Uterus (tissue), 3 donors: ENCODE measurements at regions not wholly inside any gene's neighbourhood (a gene's known extent, or its start where the extent isn't known, plus 50 kb on each side); places are given as distances from the start of the nearest gene placed in this dataset.

Experiments
- DNase-seq, 2 donors: peaks; one replicate each; pipeline ENCODE4 v3.0.0-alpha.2; 2019 to 2020
- H3K27ac ChIP-seq, 2 donors: fragments of 200-600 bp; sonication (generic); 1 replicate in 1 of 2; 2 replicates in 1 of 2; pipeline ENCODE4 v1.5.1; 2016 to 2018
- H3K27me3 ChIP-seq, 2 donors: fragments of 200-600 bp; sonication (generic); one replicate each; pipeline ENCODE4 v1.5.1; 2018 to 2019; ENCODE audit warnings: control low read depth in 1 of 2
- H3K36me3 ChIP-seq, 2 donors: fragments of 200-600 bp; sonication (generic); one replicate each; pipeline ENCODE4 v1.5.1; 2019; ENCODE audit warnings: control low read depth in 1 of 2
- H3K4me1 ChIP-seq, 2 donors: fragments of 200-600 bp; sonication (generic); one replicate each; pipeline ENCODE4 v1.5.1; 2018 to 2019; ENCODE audit warnings: control low read depth in 1 of 2
- H3K4me3 ChIP-seq, 2 donors: fragments of 200-600 bp; sonication (generic); 1 replicate in 1 of 2; 2 replicates in 1 of 2; pipeline ENCODE4 v1.5.1; 2018 to 2019; ENCODE audit warnings: mild to moderate bottlenecking in 1 of 2
- H3K9me3 ChIP-seq, 2 donors: fragments of 200-600 bp; sonication (generic); one replicate each; pipeline ENCODE4 v1.5.1; 2019; ENCODE audit warnings: control low read depth in 1 of 2
- CTCF ChIP-seq, 4 experiments: fragments of 200-600 bp in 2 of 4; fragments of 450-650 bp in 2 of 4; sonication (generic) in 2 of 4; IDR thresholded peaks; one replicate each; pipeline ENCODE4 v1.5.1; 2016 to 2019; ENCODE audit warnings: antibody characterized with exemption in 4 of 4, mild to moderate bottlenecking in 2 of 4, moderate library complexity in 1 of 4
- POLR2A ChIP-seq, 2 donors: fragments of 450-650 bp; IDR thresholded peaks; one replicate each; pipeline ENCODE4 v1.6.1; 2016; ENCODE audit warnings: antibody characterized with exemption in 2 of 2, mild to moderate bottlenecking in 1 of 2, moderate library complexity in 1 of 2
- intact Hi-C: fragments of 100-400 bp; cut with DNase I; formaldehyde crosslinking; loops from one replicate; pipeline ENCODE4 v1.15.1; 2023; ENCODE audit warnings: low total_unique reads
- donor health status: DM: yes; HTN: yes; CAD: no.

- peaks cover 0 to 5% of the 10 kb centered on the region in 2 donors for H3K4me1 ChIP-seq
- TF ChIP-seq CTCF (IDR thresholded peaks at IDR 0.05) (no peak), POLR2A (IDR thresholded peaks at IDR 0.05) (no peak)
- H3K27me3 ChIP-seq, result no peaks in the 10 kb centered on the region
- no peak overlapping the region for H3K4me3 ChIP-seq
- DNase-seq, result no peak
- no peaks in the 10 kb centered on the region for H3K36me3 ChIP-seq
- intact Hi-C loops, result no loop called here
- H3K9me3 ChIP-seq, result no peaks in the 10 kb centered on the region
- H3K27ac ChIP-seq, result no peak overlapping the region
These were observed 191.1 kb downstream of the OLFM1 start for GRCh38 chr9:135278586-135278985.

GRCh38 chr9:135279385-135279784 is 191.9 kb downstream of the OLFM1 start:
- no peak overlapping the region for H3K27ac ChIP-seq
- no peak for DNase-seq
- no peaks in the 10 kb centered on the region for H3K36me3 ChIP-seq
- H3K9me3 ChIP-seq, result no peaks in the 10 kb centered on the region
- no peak for TF ChIP-seq CTCF (IDR thresholded peaks at IDR 0.05)
- no peak for TF ChIP-seq POLR2A (IDR thresholded peaks at IDR 0.05)
- H3K4me3 ChIP-seq, result no peak overlapping the region
- no peaks in the 10 kb centered on the region for H3K27me3 ChIP-seq
- peaks cover 0 to 5% of the 10 kb centered on the region in 2 donors for H3K4me1 ChIP-seq
- intact Hi-C loops, result no loop called here

GRCh38 chr9:135279834-135280393 is 192.4 kb downstream of the OLFM1 start:
- Histone ChIP-seq H3K4me1 (peaks cover 0 to 5% of the 10 kb centered on the region in 2 donors), H3K27me3 (no peaks in the 10 kb centered on the region), H3K36me3 (no peaks in the 10 kb centered on the region), H3K4me3 (no peak overlapping the region), H3K9me3 (no peaks in the 10 kb centered on the region), H3K27ac (no peak overlapping the region)
- intact Hi-C loops, result no loop called here
- TF ChIP-seq CTCF (IDR thresholded peaks at IDR 0.05), result no peak
- no peak for TF ChIP-seq POLR2A (IDR thresholded peaks at IDR 0.05)
- DNase-seq, result no peak

GRCh38 chr9:135280666-135281065 is 193.2 kb downstream of the OLFM1 start:
- no peak for DNase-seq
- Histone ChIP-seq H3K9me3 (no peaks in the 10 kb centered on the region), H3K4me3 (no peak overlapping the region), H3K36me3 (no peaks in the 10 kb centered on the region), H3K27me3 (no peaks in the 10 kb centered on the region), H3K4me1 (peaks cover 0 to 5% of the 10 kb centered on the region in 2 donors), H3K27ac (no peak overlapping the region)
- intact Hi-C loops, result no loop called here
- TF ChIP-seq CTCF (IDR thresholded peaks at IDR 0.05) (no peak), POLR2A (IDR thresholded peaks at IDR 0.05) (no peak)

GRCh38 chr9:135281151-135281550 is 193.7 kb downstream of the OLFM1 start:
- no peak overlapping the region for H3K4me3 ChIP-seq
- peaks cover 0 to 5% of the 10 kb centered on the region in 2 donors for H3K4me1 ChIP-seq
- no peaks in the 10 kb centered on the region for H3K36me3 ChIP-seq
- H3K27ac ChIP-seq, result no peak overlapping the region
- intact Hi-C loops, result no loop called here
- DNase-seq, result no peak
- no peak for TF ChIP-seq POLR2A (IDR thresholded peaks at IDR 0.05)
- no peaks in the 10 kb centered on the region for H3K9me3 ChIP-seq
- H3K27me3 ChIP-seq, result no peaks in the 10 kb centered on the region
